HG03521 (cell line): ENCODE measurements at regions not wholly inside any gene's neighbourhood (a gene's known extent, or its start where the extent isn't known, plus 50 kb on each side); places are given as distances from the start of the nearest gene placed in this dataset.

Experiments used
- ATAC-seq: cut with Tn5 transposase; IDR thresholded peaks from one replicate; pipeline ENCODE4 v1.9.1; 2021; ENCODE audit warnings: mild to moderate bottlenecking, moderate library complexity; ENCODE audit not compliant: unreplicated experiment

- no peak for ATAC-seq
Measured at GRCh38 chr7:96638669-96639068, 71.0 kb downstream of the SEM1 start.

- ATAC-seq: no peak
Measured at GRCh38 chr7:96637522-96637921, 72.1 kb downstream of the SEM1 start.

DNA sequence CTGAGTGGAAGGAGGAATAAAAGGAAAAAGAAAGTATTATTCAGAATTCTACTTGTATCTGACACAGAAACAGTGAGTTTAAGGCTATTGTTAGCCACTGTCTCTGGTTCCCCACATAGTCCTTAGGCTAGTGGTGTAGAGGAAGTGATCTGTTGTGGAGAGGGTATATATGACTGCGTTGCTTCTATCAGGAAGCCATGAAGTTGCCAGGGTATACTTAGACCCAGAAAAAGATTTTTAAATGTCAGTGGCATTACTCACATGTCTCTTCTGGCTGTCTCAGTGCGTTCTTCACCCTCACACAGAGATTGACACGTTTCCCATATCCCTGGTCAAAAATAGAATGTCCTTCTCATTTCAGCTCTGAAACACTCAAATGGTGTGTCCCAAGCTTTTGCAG lies 72.7 kb downstream of the SEM1 start:
- ATAC-seq: no peak

DNA sequence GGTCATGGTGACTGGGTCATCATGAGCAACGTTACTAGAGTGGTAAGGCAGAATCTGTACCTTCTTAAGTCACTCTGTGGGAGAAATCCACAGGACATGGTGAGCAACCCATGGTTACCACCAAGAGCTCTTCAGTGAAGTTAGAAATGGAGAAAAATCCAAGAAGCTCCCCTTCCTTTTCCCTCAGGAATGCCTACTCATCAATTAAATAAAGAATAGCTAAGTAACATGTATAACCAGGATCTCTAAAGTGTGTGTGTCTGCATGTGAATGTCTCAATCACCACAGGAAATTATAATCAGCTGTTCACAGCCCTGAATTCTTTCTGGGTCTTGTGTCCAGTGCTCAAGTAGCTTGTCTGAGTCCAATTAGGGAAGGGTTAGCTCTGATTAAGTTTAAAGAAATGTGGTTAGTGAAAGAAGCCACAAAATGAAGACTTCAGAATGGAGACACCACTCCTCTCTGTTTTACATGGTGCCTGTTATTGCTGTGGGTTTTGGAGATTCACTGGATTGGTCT lies 73.2 kb downstream of the SEM1 start:
- ATAC-seq: no peak

GRCh38 chr7:96629884-96630283 lies 79.8 kb downstream of the SEM1 start:
- ATAC-seq: no peak

DNA sequence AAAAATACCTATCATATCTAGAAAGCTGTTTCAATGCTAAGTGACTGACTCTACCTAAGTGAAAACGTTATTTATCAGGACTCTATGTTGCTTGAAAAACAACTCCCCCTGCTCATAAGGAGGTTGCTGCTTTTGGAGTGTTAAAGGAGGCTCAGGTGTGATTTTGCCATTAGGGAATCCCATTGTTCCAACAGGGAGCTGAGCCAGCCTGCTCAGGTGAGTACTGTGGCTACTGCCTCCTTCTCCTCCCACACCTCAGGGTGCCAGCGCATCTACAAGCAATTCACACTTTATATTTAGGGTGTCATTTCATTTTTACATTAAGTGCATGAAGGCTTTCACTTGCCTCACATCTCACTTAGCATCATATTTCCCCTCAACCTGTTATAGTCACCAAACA lies 84.7 kb downstream of the SEM1 start:
- no peak for ATAC-seq

DNA sequence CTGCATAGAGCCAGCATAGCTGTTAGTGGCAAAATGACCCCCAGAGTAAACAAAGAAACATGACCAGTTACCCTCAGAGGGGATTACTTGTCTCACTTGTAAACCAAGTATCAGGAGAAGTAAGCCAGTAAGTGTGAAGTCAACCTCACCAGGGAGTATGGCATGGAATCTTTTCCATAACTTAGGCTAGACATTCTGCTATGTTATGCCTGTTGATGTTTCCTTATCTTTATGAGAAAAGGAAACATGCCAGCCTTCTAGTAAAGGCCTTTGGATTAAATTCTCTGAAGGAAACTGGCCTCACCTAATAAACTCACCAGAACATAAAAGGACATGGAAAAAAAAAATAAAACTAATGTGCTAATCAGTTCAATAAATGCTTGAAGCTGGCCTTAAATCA lies 87.7 kb downstream of the SEM1 start:
- no peak for ATAC-seq

GRCh38 chr7:96614154-96614867 lies 95.3 kb downstream of the SEM1 start:
- no peak for ATAC-seq

GRCh38 chr7:96612034-96612433 lies 97.6 kb downstream of the SEM1 start:
- no peak for ATAC-seq

- ATAC-seq: no peak
Measured at GRCh38 chr7:96605045-96605716, 104.5 kb downstream of the SEM1 start.

GRCh38 chr7:96599288-96599936 lies 110.2 kb downstream of the SEM1 start:
- no peak for ATAC-seq

- no peak for ATAC-seq
Measured at GRCh38 chr7:96598421-96598820, 111.2 kb downstream of the SEM1 start.

- no peak for ATAC-seq
Measured at GRCh38 chr7:96596120-96596826, 113.4 kb downstream of the SEM1 start.

- no peak for ATAC-seq
Measured at GRCh38 chr7:96591900-96592676, 117.6 kb downstream of the SEM1 start.

DNA sequence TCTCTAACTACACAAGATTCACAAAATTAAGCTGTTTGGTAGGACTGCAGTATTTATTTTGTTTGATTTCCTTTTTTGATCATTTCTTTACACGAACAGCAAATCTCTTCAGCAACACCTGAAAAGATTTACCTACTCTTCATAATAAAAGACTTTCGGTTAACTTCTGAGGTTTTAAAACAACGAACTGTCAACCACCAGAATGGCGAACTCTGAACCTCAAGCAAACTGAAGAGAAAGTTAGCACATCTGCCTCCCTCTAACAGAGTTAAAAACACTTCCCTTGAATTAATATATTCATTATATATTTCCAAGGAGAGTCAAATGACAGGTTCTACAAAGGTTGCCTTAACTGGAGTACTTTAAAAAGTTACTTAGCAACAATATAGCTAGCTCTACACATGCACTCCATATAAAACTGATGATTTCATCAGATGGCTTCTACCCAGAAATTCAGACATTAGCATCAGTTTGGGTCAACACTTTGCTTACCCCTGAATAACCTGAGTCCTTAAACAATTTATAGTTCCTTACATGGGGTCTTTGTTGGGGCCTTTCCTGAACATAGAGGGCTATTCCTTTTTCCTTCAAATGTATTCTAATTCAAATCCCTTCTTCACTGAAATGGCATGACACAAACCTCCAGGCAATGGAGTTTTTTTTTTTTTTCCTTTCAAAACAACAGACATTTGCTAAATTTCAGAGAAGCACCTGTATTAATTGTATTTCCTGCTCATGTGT lies 118.3 kb downstream of the SEM1 start:
- no peak for ATAC-seq

DNA sequence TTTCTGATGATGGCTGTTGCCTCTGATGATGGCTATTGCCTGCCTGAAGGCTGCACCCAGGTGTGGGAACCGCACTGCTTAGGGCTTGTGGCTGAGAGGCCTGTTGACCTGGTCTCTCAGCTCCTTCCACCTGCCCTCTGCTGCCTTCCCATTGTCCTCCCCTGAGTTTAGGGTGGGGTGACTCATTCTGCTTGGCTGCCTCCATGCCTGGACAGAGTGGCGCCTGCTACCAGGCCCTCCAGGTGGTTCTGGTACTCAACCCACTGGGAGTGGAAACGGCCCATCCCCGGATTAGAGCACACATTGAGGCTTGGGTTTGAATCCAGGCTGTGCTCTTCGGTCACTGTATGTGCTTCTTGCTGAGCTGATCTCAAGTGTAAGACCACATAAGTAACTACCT lies 120.6 kb downstream of the SEM1 start:
- ATAC-seq: no peak

- no peak for ATAC-seq
Measured at GRCh38 chr7:96579119-96579518, 130.5 kb downstream of the SEM1 start.

GRCh38 chr7:96578606-96579005 lies 131.0 kb downstream of the SEM1 start:
- no peak for ATAC-seq

GRCh38 chr7:96563409-96563808 lies 146.2 kb downstream of the SEM1 start:
- no peak for ATAC-seq

DNA sequence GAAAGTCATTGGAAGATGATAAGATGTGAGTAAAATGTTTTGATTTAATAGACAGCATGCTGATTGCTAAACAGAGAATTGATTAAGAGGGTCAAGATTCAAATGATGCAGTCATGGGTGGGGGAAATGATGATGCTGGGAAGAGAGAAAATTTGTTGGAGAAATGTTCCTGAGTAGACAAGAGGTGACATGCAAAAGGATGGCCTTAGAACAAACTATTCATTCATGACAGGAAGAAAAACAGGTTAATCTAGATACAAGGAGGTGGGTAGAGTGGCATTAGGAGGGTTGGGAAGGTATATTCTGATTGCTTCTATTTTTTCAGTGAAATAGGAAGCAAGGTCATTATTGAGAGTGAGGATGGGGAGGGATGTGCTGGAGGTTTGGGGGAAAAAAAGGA lies 146.7 kb downstream of the SEM1 start:
- no peak for ATAC-seq
